ENCODE measurements at regions not wholly inside any gene's neighbourhood (a gene's known extent, or its start where the extent isn't known, plus 50 kb on each side); places are given as distances from the start of the nearest gene placed in this dataset.
A peak's percentile ranks its signal among the peaks of the same experiment; 100 is the strongest.

GRCh38 chr1:112800289-112800688, 85.2 kb upstream of the PPM1J start:
- H3K4me3 ChIP-seq (ENCODE audit: low read length in 3 of 3): no peak overlapping the region
- intact Hi-C loops (cut with DNase I): no loop called here
- FAIRE-seq (no peak), DNase-seq (no peak)
- TF ChIP-seq CTCF (IDR thresholded peaks at IDR 0.05; ENCODE audit: borderline replicate concordance, extremely low read depth, insufficient read depth): no peak
- H3K27ac ChIP-seq (ENCODE audit: low read depth in 2 of 2, low read length in 2 of 2): no peak overlapping the region
- H3K9ac ChIP-seq (ENCODE audit: low read length in 3 of 3): no peak overlapping the region
- no peaks in the 10 kb centered on the region for H3K9me3 ChIP-seq (ENCODE audit: control insufficient read depth in 2 of 3, insufficient read depth in 1 of 3, low read length in 3 of 3)
- peaks cover 0 to 3% (median 0%) of the 10 kb centered on the region in 3 donors for H3K4me1 ChIP-seq (ENCODE audit: control insufficient read depth in 2 of 3, insufficient read depth in 2 of 3, low read depth in 1 of 3, low read length in 3 of 3)
- no peaks in the 10 kb centered on the region for H3K27me3 ChIP-seq (ENCODE audit: control insufficient read depth, insufficient read depth, low read length)
- H3K36me3 ChIP-seq (ENCODE audit: control insufficient read depth in 2 of 3, insufficient read depth in 3 of 3, low read length in 3 of 3): no peaks in the 10 kb centered on the region

- intact Hi-C loops (cut with DNase I): loop anchor here (10.0 kb wide), 1 partner anchor 63 kb away; no protein-coding TSS in a partner anchor
- Histone ChIP-seq H3K4me3 (ENCODE audit: low read length in 3 of 3) (no peak overlapping the region), H3K4me1 (ENCODE audit: control insufficient read depth in 2 of 3, insufficient read depth in 2 of 3, low read depth in 1 of 3, low read length in 3 of 3) (no peaks in the 10 kb centered on the region), H3K36me3 (ENCODE audit: control insufficient read depth in 2 of 3, insufficient read depth in 3 of 3, low read length in 3 of 3) (no peaks in the 10 kb centered on the region), H3K27ac (ENCODE audit: low read depth in 2 of 2, low read length in 2 of 2) (no peak overlapping the region), H3K9ac (ENCODE audit: low read length in 3 of 3) (no peak overlapping the region), H3K27me3 (ENCODE audit: control insufficient read depth, insufficient read depth, low read length) (no peaks in the 10 kb centered on the region), H3K9me3 (ENCODE audit: control insufficient read depth in 2 of 3, insufficient read depth in 1 of 3, low read length in 3 of 3) (no peaks in the 10 kb centered on the region)
- no peak for FAIRE-seq
- TF ChIP-seq CTCF (IDR thresholded peaks at IDR 0.05; ENCODE audit: borderline replicate concordance, extremely low read depth, insufficient read depth): no peak
- DNase-seq: no peak
Observed at GRCh38 chr1:112798292-112798691, 83.2 kb upstream of the PPM1J start.

DNA sequence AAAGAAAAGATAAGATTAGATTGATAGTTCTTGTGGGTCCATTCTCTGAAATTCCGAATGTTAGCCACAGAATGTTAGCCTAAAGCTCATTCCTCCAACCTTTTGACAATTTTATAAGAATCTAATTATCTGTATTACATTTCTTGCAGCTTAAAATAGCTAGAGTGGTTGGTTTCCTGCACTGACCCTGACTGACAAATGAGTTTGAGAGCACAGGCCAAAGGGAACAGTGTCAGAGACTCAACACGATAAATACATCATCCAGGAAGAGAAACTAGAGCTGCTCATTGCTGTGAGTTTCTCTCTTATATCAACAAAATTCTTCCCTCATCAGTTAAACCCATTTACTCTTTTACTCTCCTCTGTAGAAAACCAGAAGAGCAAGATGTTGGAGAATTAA, 82.1 kb upstream of the PPM1J start:
- no peak for FAIRE-seq
- no peaks in the 10 kb centered on the region for H3K36me3 ChIP-seq (ENCODE audit: control insufficient read depth in 2 of 3, insufficient read depth in 3 of 3, low read length in 3 of 3)
- H3K4me3 ChIP-seq (ENCODE audit: low read length in 3 of 3): no peak overlapping the region
- H3K27ac ChIP-seq (ENCODE audit: low read depth in 2 of 2, low read length in 2 of 2): no peak overlapping the region
- no peaks in the 10 kb centered on the region for H3K4me1 ChIP-seq (ENCODE audit: control insufficient read depth in 2 of 3, insufficient read depth in 2 of 3, low read depth in 1 of 3, low read length in 3 of 3)
- no peaks in the 10 kb centered on the region for H3K9me3 ChIP-seq (ENCODE audit: control insufficient read depth in 2 of 3, insufficient read depth in 1 of 3, low read length in 3 of 3)
- DNase-seq: peak in 1 of 5 donors; percentile 57
- intact Hi-C loops (cut with DNase I): loop anchor here (10.0 kb wide), 1 partner anchor 62 kb away; no protein-coding TSS in a partner anchor
- no peak overlapping the region for H3K9ac ChIP-seq (ENCODE audit: low read length in 3 of 3)
- no peak for TF ChIP-seq CTCF (IDR thresholded peaks at IDR 0.05; ENCODE audit: borderline replicate concordance, extremely low read depth, insufficient read depth)
- H3K27me3 ChIP-seq (ENCODE audit: control insufficient read depth, insufficient read depth, low read length): no peaks in the 10 kb centered on the region

GRCh38 chr1:112794654-112795239, 79.6 kb upstream of the PPM1J start:
- TF ChIP-seq CTCF (IDR thresholded peaks at IDR 0.05; ENCODE audit: borderline replicate concordance, extremely low read depth, insufficient read depth): no peak
- H3K9ac ChIP-seq (ENCODE audit: low read length in 3 of 3): no peak overlapping the region
- no peak overlapping the region for H3K27ac ChIP-seq (ENCODE audit: low read depth in 2 of 2, low read length in 2 of 2)
- no peak for DNase-seq
- H3K9me3 ChIP-seq (ENCODE audit: control insufficient read depth in 2 of 3, insufficient read depth in 1 of 3, low read length in 3 of 3): no peaks in the 10 kb centered on the region
- no peak overlapping the region for H3K4me3 ChIP-seq (ENCODE audit: low read length in 3 of 3)
- no peaks in the 10 kb centered on the region for H3K36me3 ChIP-seq (ENCODE audit: control insufficient read depth in 2 of 3, insufficient read depth in 3 of 3, low read length in 3 of 3)
- FAIRE-seq: no peak
- intact Hi-C loops (cut with DNase I): loop anchor here (10.0 kb wide), 1 partner anchor 60 kb away; no protein-coding TSS in a partner anchor
- no peaks in the 10 kb centered on the region for H3K27me3 ChIP-seq (ENCODE audit: control insufficient read depth, insufficient read depth, low read length)
- no peaks in the 10 kb centered on the region for H3K4me1 ChIP-seq (ENCODE audit: control insufficient read depth in 2 of 3, insufficient read depth in 2 of 3, low read depth in 1 of 3, low read length in 3 of 3)
